Embryonic facial prominence (tissue), 1 donor: ENCODE measurements at regions not wholly inside any gene's neighbourhood (a gene's known extent, or its start where the extent isn't known, plus 50 kb on each side); places are given as distances from the start of the nearest gene placed in this dataset.
"Not testable (repeated sequence)": the region's sequence is repeated elsewhere in the genome, so short reads cannot be mapped to it uniquely, and the experiment has no call there.

Experiments
- DNase-seq: peaks from one replicate; pipeline ENCODE4 v3.0.0-alpha.2; 2016; ENCODE audit errors: extremely low spot score

DNA sequence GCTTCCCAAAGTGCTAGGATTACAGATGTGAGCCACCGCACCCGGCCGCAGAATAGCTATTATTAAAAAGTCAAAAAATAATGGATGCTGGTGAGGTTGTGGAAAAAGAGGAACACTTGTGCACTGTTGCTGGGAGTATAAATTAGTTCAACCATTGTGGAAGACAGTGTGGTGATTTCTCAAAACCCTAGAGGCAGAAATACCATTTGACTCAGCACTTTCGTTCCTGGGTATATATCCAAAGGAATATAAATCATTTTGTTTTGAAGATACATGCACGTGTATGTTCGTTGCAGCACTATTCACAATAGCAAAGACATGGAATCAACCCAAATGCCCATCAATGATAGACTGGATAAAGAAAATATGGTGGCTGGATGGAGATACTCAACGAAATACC is 132.1 kb upstream of the MED13 start:
- not testable (repeated sequence) for DNase-seq

DNA sequence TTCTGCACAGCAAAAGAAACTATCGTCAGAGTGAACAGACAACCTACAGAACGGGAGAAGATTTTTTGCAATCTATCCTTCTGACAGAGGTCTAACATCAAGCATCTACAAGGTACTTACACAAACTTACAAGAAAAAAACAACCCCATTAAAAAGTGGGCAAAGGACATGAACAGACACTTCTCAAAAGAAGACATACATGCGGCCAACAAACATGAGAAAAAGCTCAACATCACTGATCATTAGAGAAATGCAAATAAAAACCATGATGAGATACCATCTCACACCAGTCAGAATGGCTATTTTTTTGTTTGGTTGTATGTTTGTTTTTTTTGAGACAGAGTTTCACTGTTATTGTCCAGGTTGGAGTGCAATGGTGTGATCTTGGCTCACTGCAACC is 131.5 kb upstream of the MED13 start:
- not testable (repeated sequence) for DNase-seq

DNA sequence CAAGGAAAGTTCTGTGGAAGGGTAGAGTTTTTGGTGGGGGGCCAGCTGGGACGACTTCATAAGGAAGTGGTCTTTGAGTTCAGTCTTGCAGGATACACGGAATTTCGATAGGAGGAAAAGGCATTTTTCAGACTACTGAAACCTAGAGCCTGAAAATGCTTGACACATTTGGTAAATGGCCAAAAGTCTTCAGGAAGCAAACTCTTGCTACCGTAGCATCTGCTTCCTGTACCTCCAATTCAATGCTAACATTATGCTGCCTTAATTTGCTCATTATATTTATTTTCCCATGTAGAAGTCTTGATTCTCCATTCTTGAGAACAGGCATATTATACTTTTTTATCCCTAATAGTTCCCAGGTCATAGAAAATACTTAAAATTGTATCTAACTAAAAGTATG is 129.3 kb upstream of the MED13 start:
- DNase-seq = no peak

DNA sequence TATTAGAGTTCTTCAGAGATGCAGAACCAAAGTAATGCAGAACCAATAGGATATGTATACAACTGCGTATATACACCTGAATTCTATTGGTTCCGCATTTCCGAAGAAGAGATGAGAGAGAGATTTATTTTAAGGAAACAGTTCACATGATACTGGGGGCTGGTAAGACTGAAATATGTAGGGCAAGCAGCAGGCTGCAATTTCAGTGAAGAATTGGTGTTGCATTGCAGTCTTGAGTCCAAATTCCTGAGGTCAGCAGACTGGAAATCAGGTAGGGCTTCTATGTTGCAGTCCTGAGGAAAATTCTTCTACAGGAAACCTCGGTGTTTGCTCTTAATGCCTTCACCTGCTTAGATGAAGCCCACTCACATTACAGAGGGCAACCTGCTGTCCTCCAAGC is 128.2 kb upstream of the MED13 start:
- no peak for DNase-seq

DNA sequence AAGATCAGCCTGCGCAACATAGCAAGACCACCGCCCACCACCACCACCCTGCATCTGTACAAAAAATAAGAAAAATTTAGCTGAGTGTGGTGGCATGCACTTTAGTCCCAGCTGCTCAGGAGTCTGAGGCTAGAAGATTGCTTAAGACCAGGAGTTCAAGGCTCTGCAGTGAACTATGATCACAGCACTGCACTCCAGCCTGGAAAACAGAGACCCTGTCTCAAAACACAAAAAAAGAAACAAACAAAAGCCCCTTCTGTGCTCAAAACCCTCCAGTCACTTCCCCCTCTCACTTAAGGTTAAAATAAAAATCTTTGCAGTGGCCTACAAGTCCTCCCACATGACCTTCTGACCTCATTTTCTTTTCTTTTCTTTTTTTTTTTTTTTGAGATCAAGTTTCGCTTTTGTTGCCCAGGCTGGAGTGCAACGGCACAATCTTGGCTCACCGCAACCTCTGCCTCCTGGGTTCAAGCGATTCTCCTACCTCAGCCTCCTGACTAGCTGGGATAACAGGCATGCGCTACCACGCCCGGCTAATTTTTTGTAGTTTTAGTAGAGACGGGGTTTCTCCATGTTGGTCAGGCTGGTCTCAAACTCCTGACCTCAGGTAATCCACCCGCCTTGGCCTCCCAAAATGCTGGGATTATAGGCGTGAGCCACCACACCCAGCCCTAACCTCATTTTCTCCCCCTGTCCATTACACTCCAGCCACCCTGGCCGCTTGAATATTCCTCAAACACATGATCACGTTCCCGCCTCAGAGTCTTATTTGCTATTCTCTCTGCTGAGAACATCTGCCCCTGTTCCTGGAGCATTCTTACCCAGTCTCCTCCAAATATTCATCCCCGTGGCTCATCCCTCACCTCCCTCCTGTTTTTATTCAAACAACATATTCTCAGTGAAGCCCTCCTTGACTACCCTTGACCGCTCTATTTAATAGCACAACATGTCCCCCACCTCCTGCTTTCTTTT is 126.6 kb upstream of the MED13 start:
- no peak for DNase-seq

DNA sequence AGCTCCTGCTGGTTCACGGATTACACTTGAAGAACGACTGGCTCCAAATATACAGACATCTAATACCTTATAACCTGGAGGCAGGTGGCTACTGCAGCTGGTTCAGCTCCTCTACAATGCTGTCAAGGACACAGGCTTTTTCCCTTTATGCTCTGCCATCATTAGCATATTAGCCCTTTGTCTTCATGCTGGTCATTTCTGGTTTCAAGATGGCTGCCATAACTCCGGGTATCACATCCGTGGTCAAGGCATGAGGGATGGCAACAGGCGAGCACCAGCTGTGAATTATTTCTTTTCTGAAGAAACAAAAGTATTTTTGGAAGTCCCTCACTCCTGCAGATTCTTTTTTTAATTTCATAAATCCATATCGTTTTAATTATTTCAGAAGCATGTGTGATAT is 124.3 kb upstream of the MED13 start:
- no peak for DNase-seq

DNA sequence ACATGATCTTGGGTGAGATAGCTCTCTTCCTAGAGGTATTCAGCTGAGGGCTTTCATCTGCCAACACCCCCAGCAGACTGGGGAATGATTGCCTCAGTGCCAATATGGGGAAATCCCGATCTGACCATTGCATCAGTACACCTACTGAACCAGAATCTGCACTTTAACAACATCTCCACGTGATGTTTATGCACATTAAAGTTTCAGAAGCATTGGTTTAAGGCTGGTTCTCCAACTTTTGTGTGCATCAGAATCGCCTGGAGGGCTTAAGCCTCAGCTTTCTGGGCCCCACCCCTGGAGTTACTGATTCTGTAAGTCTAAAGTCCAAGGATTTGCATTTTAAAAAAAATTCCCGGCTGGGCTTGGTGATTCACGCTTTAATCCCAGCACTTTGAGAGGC is 123.6 kb upstream of the MED13 start:
- no peak for DNase-seq

DNA sequence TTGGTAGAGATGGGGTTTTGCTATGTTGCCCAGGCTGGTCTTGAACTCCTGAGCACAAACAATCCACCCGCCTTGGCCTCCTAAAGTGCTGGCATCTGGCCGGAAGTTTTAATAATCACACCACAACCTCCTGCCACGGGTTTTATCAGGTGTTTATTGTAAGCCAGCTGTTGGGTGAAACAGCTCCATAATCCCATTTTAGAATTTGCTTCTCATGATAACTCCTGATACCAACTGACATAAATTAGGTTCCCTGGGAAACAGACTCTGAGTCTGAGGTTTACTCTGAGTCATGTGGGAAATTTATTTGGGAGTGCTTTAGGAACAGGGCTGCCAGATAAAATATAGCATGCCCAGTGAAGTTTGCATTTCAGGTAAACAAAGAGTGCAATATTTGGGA is 122.6 kb upstream of the MED13 start:
- no peak for DNase-seq

DNA sequence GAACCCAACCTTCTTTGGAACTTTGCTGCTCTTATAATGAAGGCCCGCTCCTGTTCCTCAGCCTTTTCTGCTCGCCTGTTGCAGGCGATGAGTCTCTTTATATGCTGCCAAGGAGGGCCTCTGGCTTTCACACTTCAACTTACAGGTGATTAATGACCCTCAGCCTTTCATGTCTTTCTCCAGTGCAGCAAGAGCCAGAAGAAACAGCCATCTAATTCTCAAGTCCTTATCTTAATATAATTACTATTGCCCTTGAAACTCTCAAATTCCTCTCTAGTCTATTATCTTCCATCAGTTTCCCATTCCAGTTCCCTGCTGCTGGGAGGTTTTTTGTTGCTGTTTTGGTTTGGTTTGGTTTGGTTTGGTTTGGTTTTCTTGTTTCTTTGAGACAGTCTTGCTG is 121.8 kb upstream of the MED13 start:
- DNase-seq = no peak

DNA sequence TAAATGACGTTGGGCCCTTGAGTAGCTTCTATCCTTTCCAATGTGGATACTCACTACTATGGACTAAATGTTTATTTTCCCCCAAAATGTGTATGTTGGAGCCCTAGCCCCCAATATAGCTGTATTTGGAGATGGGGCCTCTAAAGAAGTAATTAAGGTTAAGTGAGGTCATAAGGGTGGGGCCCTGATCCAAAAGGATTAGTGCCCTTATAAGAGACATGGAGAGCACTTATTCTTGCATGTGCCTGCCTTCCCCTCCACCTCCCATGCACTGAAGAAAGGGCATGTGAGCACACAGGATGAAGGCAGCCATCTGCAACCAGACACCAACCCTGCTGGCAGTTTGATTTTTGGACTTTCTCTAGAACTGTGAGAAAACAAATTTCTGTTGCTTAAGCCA is 115.7 kb upstream of the MED13 start:
- no peak for DNase-seq

DNA sequence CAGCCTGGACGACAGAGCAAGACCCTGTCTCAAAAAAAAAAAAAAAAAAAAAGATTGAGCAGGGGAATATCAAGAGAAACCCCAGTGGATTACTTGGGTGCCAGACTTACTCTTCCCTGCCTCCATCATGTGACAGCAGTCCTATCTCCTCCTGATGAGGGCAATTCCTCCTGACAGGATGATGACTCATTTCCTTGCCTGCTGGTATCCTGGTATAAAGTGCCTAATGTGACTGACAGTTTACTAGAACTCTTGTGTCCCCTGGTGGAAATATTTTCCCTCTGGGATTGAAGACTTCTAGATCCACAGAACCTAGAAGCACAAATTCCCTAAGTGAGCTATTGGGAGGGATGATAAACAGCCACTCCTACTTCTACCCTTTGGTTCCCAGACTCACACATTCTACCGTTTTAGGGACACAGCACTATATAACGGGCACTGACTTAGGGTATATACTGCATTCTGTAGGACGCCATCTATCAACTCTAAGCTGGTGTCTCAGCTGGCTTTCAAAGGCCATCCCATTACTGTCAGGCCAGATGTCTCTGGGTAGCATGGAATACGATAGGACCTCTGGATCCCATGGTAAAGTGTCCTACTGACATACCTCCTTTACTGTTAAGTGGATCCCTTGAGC is 114.6 kb upstream of the MED13 start:
- DNase-seq = no peak

DNA sequence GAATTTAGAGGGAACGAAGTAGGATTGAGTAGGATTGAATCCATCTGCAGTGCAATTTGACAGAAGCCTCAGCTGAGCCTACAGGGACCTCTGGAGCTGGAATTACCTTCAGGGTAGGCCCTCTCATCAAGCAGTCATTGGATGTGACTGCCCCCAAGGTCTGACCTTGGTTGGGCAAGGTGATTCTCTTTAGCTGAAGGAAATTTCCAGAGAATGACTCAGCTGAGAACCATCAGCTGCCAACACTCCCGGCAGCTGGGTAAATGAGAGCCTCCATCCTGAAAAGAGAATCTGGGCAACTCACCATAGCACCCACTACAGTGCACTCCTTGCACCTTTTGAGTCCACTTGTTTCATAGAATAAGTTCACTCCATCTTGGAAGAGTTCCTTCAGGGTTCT is 113.5 kb upstream of the MED13 start:
- no peak for DNase-seq

DNA sequence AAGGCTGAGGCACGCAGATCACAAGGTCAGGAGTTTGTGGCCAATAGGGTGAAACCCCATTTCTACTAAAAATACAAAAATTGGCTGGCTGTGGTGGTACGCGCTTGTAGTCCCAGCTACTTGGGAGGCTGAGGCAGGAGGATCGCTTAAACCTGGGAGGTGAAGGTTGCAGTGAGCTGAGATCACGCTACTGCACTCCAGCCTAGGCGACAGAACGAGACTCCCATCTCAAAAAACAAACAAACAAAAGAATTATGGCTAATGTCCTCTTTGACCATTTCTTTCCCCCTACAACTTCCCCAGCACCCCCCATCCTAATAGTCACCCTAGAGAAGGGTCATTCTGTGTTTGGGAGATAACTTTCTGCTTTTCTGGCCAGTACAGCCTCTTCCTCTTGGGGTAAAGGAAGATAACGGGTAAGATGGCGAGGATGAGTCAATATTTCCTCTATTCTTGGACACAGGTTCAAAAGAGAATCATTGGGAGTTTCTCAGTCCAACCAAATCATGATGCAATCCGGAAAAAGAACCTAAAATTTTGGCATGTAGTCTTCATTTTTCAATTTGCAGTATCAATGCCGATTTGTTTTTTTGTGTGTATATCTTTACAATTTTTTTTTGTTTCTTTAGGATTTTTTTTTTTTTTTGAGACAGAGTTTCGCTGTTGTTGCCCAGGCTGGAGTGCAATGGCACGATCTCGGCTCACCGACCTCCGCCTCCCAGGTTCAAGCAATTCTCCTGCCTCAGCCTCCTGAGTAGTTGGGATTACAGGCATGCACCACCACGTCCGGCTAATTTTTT is 107.6 kb upstream of the MED13 start:
- DNase-seq = no peak

DNA sequence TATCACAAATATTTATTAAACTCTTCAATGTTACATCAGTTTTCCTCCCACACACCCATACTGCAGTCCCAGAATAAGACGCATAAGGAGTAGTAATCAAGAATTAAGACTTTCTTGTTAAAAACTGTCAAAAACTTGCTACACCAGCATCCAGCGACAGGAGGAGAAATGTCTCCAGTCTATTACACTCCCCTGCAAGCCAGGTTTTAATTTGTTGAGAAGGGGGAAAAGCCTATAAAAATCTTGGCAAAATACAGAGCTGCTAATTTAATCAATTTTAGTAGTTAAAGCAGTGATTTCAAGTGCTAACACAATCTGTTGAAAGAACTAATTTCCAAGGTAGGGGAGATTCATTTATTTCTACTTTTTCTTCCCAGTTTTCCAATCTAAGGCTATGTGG is 102.0 kb upstream of the MED13 start:
- no peak for DNase-seq

DNA sequence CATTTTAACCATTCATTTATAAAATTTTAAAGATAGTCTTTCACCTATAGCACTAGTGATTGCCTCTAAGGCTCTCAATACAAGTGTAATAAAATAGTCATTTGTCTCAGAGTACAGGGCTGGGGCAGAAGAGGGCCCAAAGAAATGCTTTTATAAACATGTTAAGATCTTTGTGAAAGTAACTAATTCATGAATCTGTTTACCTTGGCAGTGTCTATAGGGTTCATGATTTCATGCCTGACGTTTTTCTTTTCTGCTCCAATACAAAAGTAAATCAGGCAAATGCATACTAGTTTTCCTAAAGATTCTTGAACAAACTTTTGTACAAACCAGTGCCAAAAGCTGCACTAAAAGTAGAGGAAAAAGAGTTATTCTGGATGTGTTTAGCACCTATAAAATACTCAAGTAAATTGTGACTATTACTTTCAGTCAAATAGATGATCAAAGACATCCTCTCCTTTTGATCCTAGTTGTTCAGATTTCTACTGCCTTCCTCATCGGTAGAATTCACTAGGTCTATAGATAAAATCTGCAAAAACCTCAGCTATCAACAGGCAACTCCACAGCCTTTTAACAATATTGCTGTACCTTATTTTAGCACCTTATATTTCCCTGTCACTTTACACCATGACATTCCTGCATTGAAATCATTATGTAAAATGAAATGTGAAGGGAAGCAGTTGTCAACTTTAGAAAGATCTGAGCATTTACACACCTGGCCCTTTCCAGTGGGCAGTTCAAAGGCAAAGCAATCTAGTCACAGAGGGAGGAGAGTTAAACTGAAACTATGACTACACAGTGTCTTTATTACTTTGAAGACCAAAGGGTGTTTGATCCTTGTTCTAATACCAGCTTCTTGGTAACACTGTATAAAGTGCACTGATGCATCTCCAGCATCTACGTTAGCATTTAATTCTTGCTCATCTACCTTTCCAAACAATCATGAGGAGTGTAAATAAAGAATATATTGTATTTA is 100.0 kb upstream of the MED13 start:
- no peak for DNase-seq

DNA sequence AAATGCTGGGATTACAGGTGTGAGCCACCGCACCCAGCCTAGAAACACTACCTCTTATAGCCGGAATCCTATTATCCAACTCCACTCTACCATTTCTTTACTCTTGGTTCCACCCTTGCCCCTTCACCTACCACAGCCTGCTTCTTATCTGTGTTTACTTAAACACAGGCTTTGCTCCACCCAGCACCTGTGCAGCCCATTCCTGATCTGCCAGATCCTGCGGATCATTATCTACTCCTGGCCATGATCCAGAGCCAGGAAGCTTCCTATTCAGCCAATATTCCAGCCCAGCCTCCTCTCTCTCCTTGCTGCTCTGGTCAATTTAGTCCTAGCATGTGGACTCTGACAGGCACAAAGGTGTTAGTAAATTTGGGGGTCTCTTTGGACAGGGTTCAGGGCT is 98.8 kb upstream of the MED13 start:
- DNase-seq = no peak

DNA sequence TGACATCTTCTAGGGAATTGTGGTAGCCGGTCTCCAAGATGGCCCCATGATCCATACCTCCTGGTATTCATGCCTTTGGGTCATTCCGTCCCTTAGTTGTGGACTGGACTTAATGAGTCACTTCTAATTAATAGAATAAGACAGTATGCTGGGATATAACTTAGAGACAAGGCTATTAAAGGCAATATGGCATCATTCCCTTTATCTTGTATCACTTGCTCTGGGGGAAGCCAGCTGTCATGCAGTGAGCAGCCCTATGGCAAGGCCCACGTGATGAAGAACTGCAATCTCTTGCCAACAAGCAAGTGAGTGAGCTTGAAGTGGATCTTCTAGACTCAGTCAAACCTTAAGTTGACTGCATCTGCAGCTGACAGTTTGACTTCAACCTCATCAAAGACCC is 97.8 kb upstream of the MED13 start:
- no peak for DNase-seq

DNA sequence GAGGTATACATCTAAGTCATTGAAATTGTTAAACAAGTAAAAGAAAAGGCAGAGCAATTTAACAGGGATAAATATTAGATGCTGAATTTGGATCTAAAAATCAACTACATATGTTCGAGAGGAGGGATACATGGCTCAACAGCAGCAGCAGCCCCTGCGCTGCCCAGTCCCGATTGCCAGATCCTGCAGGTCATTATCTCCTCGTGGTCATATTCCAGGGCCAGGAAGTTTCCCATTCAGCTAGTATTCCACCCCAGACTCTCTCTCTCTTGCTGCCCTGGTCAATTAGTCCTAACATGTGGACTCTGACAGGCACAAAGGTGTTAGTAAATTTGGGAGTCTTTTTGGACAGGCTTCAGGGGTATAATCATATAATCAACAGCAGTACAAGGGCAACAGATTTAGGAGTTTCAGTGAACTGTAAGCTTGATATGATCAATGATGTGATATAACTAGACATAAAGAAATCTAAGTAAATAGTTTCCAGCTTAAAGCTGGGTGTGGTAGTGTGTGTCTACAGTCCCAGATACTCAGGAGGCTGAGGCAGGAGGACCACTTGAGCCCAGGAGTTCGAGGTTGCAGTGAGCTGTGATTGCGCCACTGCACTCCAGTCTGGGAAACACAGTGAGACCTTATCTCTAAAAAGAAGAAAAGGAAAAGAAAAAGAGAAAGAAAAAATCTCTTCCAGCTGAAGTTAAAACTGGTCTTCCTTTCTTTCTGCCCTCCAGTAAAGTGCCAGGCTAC is 96.5 kb upstream of the MED13 start:
- DNase-seq = no peak

DNA sequence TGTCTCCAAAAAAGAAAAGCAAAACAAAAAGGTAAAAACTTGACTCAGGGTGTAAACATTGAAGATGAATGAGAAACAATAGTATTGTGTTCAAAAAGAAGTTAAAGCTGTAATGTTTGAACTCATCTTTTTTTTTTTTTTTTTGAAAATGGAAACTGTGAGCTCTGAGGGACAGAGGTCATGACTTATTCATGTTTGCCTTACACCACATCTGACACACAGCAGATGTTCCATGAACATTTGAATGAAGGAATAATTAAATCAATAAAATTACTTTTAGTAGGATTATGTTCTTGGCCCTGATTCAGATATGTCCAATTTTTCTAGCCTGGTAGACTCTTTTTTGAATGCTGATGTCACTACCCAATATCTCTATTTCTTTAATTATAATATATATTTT is 95.7 kb upstream of the MED13 start:
- no peak for DNase-seq

DNA sequence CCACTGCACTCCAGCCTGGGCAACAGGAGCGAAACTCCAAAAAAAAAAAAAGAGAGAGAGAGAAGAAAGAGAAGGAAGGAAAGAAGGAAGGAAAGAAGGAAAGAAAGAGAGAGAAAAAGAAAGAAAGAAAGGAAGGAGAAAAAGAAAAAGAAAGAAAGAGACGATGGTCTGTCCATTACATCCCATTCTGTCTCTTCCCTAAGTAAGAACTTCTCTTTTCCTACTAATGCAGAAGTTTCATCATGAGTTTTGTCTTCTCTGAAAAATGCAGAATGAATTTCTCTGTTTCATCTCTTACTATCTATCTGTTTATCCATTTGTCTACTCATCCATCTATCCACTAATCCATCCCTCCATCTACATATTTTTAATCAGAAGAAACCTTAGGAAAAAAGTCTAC is 94.9 kb upstream of the MED13 start:
- no peak for DNase-seq

DNA sequence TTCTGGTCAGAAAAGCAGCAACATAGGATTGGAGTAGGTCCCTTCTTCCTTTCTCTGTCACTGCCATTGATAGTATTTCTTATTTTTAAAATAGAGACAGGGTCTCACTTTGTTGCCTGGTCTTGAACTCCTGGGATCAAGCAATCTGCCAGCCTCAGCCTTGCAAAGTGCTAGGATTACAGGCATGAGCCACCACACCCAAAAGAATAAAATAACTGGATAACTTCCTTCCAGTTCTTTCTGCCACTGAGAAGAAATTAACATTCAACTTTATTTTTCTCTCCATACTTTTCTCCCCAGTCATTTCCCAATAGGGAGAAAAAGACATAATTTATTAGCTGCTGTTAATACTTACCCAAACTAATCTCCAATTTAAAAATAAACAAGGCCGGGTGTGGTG is 91.9 kb upstream of the MED13 start:
- DNase-seq = no peak
